WTC11 (cell line): ENCODE measurements at regions not wholly inside any gene's neighbourhood (a gene's known extent, or its start where the extent isn't known, plus 50 kb on each side); places are given as distances from the start of the nearest gene placed in this dataset.

Experiments
- ATAC-seq: fragments of 200-7000 bp; cut with Tn5 transposase; 2 replicates; pipeline ENCODE4 v1.10.0; 2021; ENCODE audit warnings: mild to moderate bottlenecking, moderate library complexity
- CTCF ChIA-PET: fragments of 300-600 bp; sonication (Branson Sonifier 250); formaldehyde crosslinking; loops from one replicate; lab custom pipeline; 2021; ENCODE audit warnings: antibody characterized with exemption; lab: Charles Lee
- POLR2A ChIA-PET: fragments of 350-600 bp; sonication (Branson Sonifier 250); formaldehyde crosslinking; loops from one replicate; lab custom pipeline; 2021; ENCODE audit warnings: antibody characterized with exemption; lab: Charles Lee
- DNase-seq: peaks from one replicate; pipeline ENCODE4 v3.0.0; 2021; ENCODE audit warnings: low spot score
- H3K27ac Mint-ChIP-seq: 2 replicates; pipeline ENCODE4 v1.8.0; 2021; ENCODE audit warnings: mixed read lengths
- H3K27me3 Mint-ChIP-seq: 2 replicates; pipeline ENCODE4 v1.8.0; 2021; ENCODE audit warnings: low read depth, mild to moderate bottlenecking, moderate library complexity, mixed read lengths
- H3K36me3 Mint-ChIP-seq: 2 replicates; pipeline ENCODE4 v1.8.0; 2021; ENCODE audit warnings: mixed read lengths
- H3K4me1 Mint-ChIP-seq: 2 replicates; pipeline ENCODE4 v1.8.0; 2022; ENCODE audit warnings: mixed read lengths
- H3K4me3 Mint-ChIP-seq: 2 replicates; pipeline ENCODE4 v1.8.0; 2021; ENCODE audit warnings: mild to moderate bottlenecking, moderate library complexity, mixed read lengths
- H3K9me3 Mint-ChIP-seq: 2 replicates; pipeline ENCODE4 v1.8.0; 2021; ENCODE audit warnings: mixed read lengths
- CDX4 ChIP-seq: fragments of 250-450 bp; sonication (Bioruptor Pico); IDR thresholded peaks from 2 replicates; pipeline ENCODE4 v1.9.0; 2021; ENCODE audit warnings: moderate library complexity, mild to moderate bottlenecking, inconsistent platforms, borderline replicate concordance
- CREM ChIP-seq: sonication (generic); formaldehyde crosslinking; IDR thresholded peaks from 2 replicates; pipeline ENCODE4 v1.8.1; 2022; ENCODE audit warnings: mild to moderate bottlenecking, missing genetic modification reagents, moderate library complexity
- HMGA2 ChIP-seq: fragments of 250-450 bp; sonication (Bioruptor Pico); IDR thresholded peaks from 2 replicates; pipeline ENCODE4 v1.4.0; 2021; ENCODE audit warnings: mild to moderate bottlenecking, moderate library complexity
- NR1H2 ChIP-seq: sonication (generic); formaldehyde crosslinking; IDR thresholded peaks from 2 replicates; pipeline ENCODE4 v1.9.0; 2021; ENCODE audit warnings: mild to moderate bottlenecking, moderate library complexity, missing genetic modification reagents
- PRDM15 ChIP-seq: sonication (generic); formaldehyde crosslinking; IDR thresholded peaks from 2 replicates; pipeline ENCODE4 v1.8.0; 2022; ENCODE audit warnings: missing genetic modification reagents
- STAT6 ChIP-seq: sonication (generic); formaldehyde crosslinking; conservative IDR thresholded peaks from 2 replicates; pipeline ENCODE4 v1.8.1; 2023; ENCODE audit warnings: mild to moderate bottlenecking, low read depth, missing genetic modification reagents, moderate library complexity
- TEAD4 ChIP-seq: sonication (generic); formaldehyde crosslinking; IDR thresholded peaks from 2 replicates; pipeline ENCODE4 v1.8.0; 2022; ENCODE audit warnings: mild to moderate bottlenecking, missing genetic modification reagents
- USF2 ChIP-seq: sonication (generic); formaldehyde crosslinking; IDR thresholded peaks from 2 replicates; pipeline ENCODE4 v1.8.1; 2023; ENCODE audit warnings: mild to moderate bottlenecking, missing genetic modification reagents, moderate library complexity
- ZBTB21 ChIP-seq: sonication (generic); formaldehyde crosslinking; IDR thresholded peaks from 2 replicates; pipeline ENCODE4 v1.8.1; 2023; ENCODE audit warnings: mild to moderate bottlenecking, missing genetic modification reagents, borderline replicate concordance
- ZNF281 ChIP-seq: sonication (generic); formaldehyde crosslinking; IDR thresholded peaks from 2 replicates; pipeline ENCODE4 v1.8.0; 2023; ENCODE audit warnings: mild to moderate bottlenecking, missing genetic modification reagents
- ZNF317 ChIP-seq: sonication (generic); formaldehyde crosslinking; IDR thresholded peaks from 2 replicates; pipeline ENCODE4 v1.8.1; 2023; ENCODE audit warnings: low read depth, mild to moderate bottlenecking, moderate library complexity, missing genetic modification reagents, borderline replicate concordance
- ZNF671 ChIP-seq: fragments of 250-450 bp; sonication (Bioruptor Pico); IDR thresholded peaks from 2 replicates; pipeline ENCODE4 v1.8.0; 2021; ENCODE audit warnings: mild to moderate bottlenecking

GRCh38 chr2:188187726-188188125 lies 103.9 kb upstream of the GULP1 start (continued):
- TF ChIP-seq ZNF281 (CRISPR knock-in tag) = no peak
- no peak for TF ChIP-seq TEAD4 (CRISPR knock-in tag)
- no peak for TF ChIP-seq PRDM15 (CRISPR knock-in tag)
- no peak for TF ChIP-seq USF2 (CRISPR knock-in tag)
- TF ChIP-seq NR1H2 (CRISPR knock-in tag) = no peak

GRCh38 chr2:188189356-188189755 lies 102.3 kb upstream of the GULP1 start:
- ATAC-seq = no peak

More at GRCh38 chr2:188189356-188189755, 102.3 kb upstream of the GULP1 start:
- no peaks in the 10 kb centered on the region for H3K4me1 Mint-ChIP-seq
- no peak for TF ChIP-seq ZBTB21 (CRISPR knock-in tag)
- no peak for TF ChIP-seq CDX4 (CRISPR knock-in tag)
- no peak for TF ChIP-seq HMGA2 (CRISPR knock-in tag)
- TF ChIP-seq ZNF317 (CRISPR knock-in tag) = no peak
- no peak for TF ChIP-seq ZNF671
- no peak for TF ChIP-seq CREM (CRISPR knock-in tag)
- TF ChIP-seq STAT6 (CRISPR knock-in tag) = no peak
- CTCF ChIA-PET = no interaction called here
- DNase-seq = no peak
- H3K9me3 Mint-ChIP-seq = peaks cover 4% of the 10 kb centered on the region
- H3K27ac Mint-ChIP-seq = no peak overlapping the region
- POLR2A ChIA-PET = no interaction called here
- H3K36me3 Mint-ChIP-seq = peaks cover 2% of the 10 kb centered on the region; the same call in 1 of the 2 replicates
- no peak overlapping the region for H3K4me3 Mint-ChIP-seq
- peaks cover 2% of the 10 kb centered on the region; the same call in 1 of the 2 replicates for H3K27me3 Mint-ChIP-seq
